A549 (cell line): ENCODE measurements at regions not wholly inside any gene's neighbourhood (a gene's known extent, or its start where the extent isn't known, plus 50 kb on each side); places are given as distances from the start of the nearest gene placed in this dataset.

ENCODE experiments used
- CEBPB ChIP-seq, 2 experiments: fragments of >200 bp in 1 of 2; sonication (Bioruptor Twin) in 1 of 2; formaldehyde crosslinking in 1 of 2; IDR thresholded peaks; 2 replicates each; pipeline ENCODE4 v1.6.1; 2012 to 2016
- EHF ChIP-seq: fragments of 250-450 bp; sonication (Bioruptor Pico); IDR thresholded peaks from 2 replicates; pipeline ENCODE4 v1.5.0; 2020; ENCODE audit warnings: mild to moderate bottlenecking
- HDAC2 ChIP-seq: fragments of 200-600 bp; sonication (generic); IDR thresholded peaks from 2 replicates; pipeline ENCODE4 v1.6.1; 2016
- MAZ ChIP-seq: fragments of 150-350 bp; IDR thresholded peaks from 2 replicates; pipeline ENCODE4 v1.6.1; 2014; ENCODE audit warnings: antibody characterized with exemption, low read depth, low read length, borderline replicate concordance
- POLR2A ChIP-seq: IDR thresholded peaks from 2 replicates; pipeline ENCODE4 v1.6.1; 2012; ENCODE audit warnings: mild to moderate bottlenecking, low read length
- RFX5 ChIP-seq: fragments of 450-650 bp; IDR thresholded peaks from 2 replicates; pipeline ENCODE4 v1.7.1; 2014; ENCODE audit warnings: antibody characterized with exemption, mild to moderate bottlenecking, moderate library complexity
- TF ChIP-seq, protein P1 (sequence below): fragments of >200 bp; sonication (Bioruptor Twin); formaldehyde crosslinking; IDR thresholded peaks from 3 replicates; pipeline ENCODE4 v1.5.1; 2016

DNA sequence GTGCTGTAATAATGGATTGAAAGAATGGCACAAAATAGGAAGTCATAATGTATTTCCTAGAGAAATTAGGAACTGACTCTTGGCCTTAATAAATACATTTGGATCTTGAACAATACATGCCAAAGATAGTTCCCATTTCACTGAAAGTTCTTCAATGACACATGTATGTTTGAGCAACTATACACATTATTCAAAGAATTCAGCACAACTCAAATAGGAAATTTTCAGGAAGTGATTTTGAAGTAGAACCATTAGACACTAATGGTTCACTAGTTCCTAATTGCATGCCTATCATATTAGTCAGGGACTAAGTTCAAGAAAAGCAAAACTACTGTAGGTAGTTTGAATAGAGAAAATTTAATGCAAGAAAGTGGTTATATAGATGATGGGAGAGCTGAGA lies 404.7 kb downstream of the LMO4 start:
- TF ChIP-seq POLR2A (no peak), RFX5 (no peak), EHF (CRISPR knock-in tag) (no peak), MAZ (no peak), CEBPB (IDR thresholded peaks at IDR 0.05) (no peak), HDAC2 (no peak)
- TF ChIP-seq, protein P1, sequence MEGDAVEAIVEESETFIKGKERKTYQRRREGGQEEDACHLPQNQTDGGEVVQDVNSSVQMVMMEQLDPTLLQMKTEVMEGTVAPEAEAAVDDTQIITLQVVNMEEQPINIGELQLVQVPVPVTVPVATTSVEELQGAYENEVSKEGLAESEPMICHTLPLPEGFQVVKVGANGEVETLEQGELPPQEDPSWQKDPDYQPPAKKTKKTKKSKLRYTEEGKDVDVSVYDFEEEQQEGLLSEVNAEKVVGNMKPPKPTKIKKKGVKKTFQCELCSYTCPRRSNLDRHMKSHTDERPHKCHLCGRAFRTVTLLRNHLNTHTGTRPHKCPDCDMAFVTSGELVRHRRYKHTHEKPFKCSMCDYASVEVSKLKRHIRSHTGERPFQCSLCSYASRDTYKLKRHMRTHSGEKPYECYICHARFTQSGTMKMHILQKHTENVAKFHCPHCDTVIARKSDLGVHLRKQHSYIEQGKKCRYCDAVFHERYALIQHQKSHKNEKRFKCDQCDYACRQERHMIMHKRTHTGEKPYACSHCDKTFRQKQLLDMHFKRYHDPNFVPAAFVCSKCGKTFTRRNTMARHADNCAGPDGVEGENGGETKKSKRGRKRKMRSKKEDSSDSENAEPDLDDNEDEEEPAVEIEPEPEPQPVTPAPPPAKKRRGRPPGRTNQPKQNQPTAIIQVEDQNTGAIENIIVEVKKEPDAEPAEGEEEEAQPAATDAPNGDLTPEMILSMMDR: no peak
